Colonic mucosa (tissue), 4 donors: ENCODE measurements at regions not wholly inside any gene's neighbourhood (a gene's known extent, or its start where the extent isn't known, plus 50 kb on each side); places are given as distances from the start of the nearest gene placed in this dataset.

Experiments
- DNase-seq: peaks from one replicate; pipeline ENCODE4 v3.0.0-alpha.2; 2020
- H3K27ac ChIP-seq: fragments of 200-600 bp; one replicate; pipeline ENCODE4 v1.8.0; 2021
- H3K27me3 ChIP-seq: fragments of 200-600 bp; one replicate; pipeline ENCODE4 v1.8.0; 2021
- H3K36me3 ChIP-seq: fragments of 200-600 bp; one replicate; pipeline ENCODE4 v1.8.0; 2021
- H3K4me1 ChIP-seq: fragments of 200-600 bp; one replicate; pipeline ENCODE4 v1.8.0; 2021; ENCODE audit warnings: mild to moderate bottlenecking
- H3K4me3 ChIP-seq: fragments of 200-600 bp; one replicate; pipeline ENCODE4 v1.8.0; 2021
- H3K9ac ChIP-seq, 2 donors: one replicate each; pipeline ENCODE4 v1.7.0; 2013; ENCODE audit warnings: control low read depth in 2 of 2, low read depth in 2 of 2, low read length in 2 of 2
- H3K9me3 ChIP-seq: fragments of 200-600 bp; one replicate; pipeline ENCODE4 v1.8.0; 2021
- CTCF ChIP-seq: fragments of 200-600 bp; IDR thresholded peaks from one replicate; pipeline ENCODE4 v1.8.0; 2022; ENCODE audit warnings: antibody characterized with exemption, mild to moderate bottlenecking
- intact Hi-C: fragments of 100-400 bp; cut with DNase I; formaldehyde crosslinking; loops from one replicate; pipeline ENCODE4 v1.14.1; 2022
- donor health status: healthy.
- donor health status: DM: no; HTN: no; CAD: no.
- donor health status: DM: no; HTN: no; CAD: no.

GRCh38 chr6:156087487-156087886, 631.8 kb upstream of the NOX3 start:
- Histone ChIP-seq H3K9ac (no peak overlapping the region), H3K4me1 (no peaks in the 10 kb centered on the region), H3K36me3 (no peaks in the 10 kb centered on the region), H3K27ac (no peak overlapping the region), H3K27me3 (no peaks in the 10 kb centered on the region), H3K9me3 (no peaks in the 10 kb centered on the region), H3K4me3 (no peak overlapping the region)
- DNase-seq, result no peak
- intact Hi-C loops, result no loop called here
- TF ChIP-seq CTCF, result no peak

GRCh38 chr6:156082012-156082411, 626.4 kb upstream of the NOX3 start:
- intact Hi-C loops, result no loop called here
- H3K9me3 ChIP-seq, result no peaks in the 10 kb centered on the region
- H3K27me3 ChIP-seq, result no peaks in the 10 kb centered on the region

GRCh38 chr6:156080371-156080770, 624.7 kb upstream of the NOX3 start:
- intact Hi-C loops, result no loop called here
- Histone ChIP-seq H3K9me3 (no peaks in the 10 kb centered on the region), H3K9ac (no peak overlapping the region), H3K27ac (no peak overlapping the region), H3K36me3 (no peaks in the 10 kb centered on the region), H3K4me3 (no peak overlapping the region), H3K27me3 (no peaks in the 10 kb centered on the region), H3K4me1 (no peaks in the 10 kb centered on the region)
- no peak for DNase-seq
- TF ChIP-seq CTCF, result no peak

More at GRCh38 chr6:156082012-156082411, 626.4 kb upstream of the NOX3 start:
- Histone ChIP-seq H3K4me1 (no peaks in the 10 kb centered on the region), H3K27ac (no peak overlapping the region), H3K4me3 (no peak overlapping the region), H3K9ac (no peak overlapping the region), H3K36me3 (no peaks in the 10 kb centered on the region)
- no peak for TF ChIP-seq CTCF
- no peak for DNase-seq

GRCh38 chr6:156068881-156069280, 613.2 kb upstream of the NOX3 start:
- no peak overlapping the region for H3K4me3 ChIP-seq

GRCh38 chr6:156065849-156066248, 610.2 kb upstream of the NOX3 start:
- no peaks in the 10 kb centered on the region for H3K27me3 ChIP-seq
- no peak overlapping the region for H3K27ac ChIP-seq
- no peaks in the 10 kb centered on the region for H3K9me3 ChIP-seq
- no peaks in the 10 kb centered on the region for H3K4me1 ChIP-seq
- no peak overlapping the region for H3K9ac ChIP-seq
- H3K36me3 ChIP-seq, result no peaks in the 10 kb centered on the region
- H3K4me3 ChIP-seq, result no peak overlapping the region
- no peak for TF ChIP-seq CTCF
- DNase-seq, result no peak
- intact Hi-C loops, result no loop called here

More at GRCh38 chr6:156068881-156069280, 613.2 kb upstream of the NOX3 start:
- Histone ChIP-seq H3K9me3 (no peaks in the 10 kb centered on the region), H3K36me3 (no peaks in the 10 kb centered on the region), H3K4me1 (no peaks in the 10 kb centered on the region), H3K9ac (no peak overlapping the region), H3K27me3 (no peaks in the 10 kb centered on the region), H3K27ac (no peak overlapping the region)
- intact Hi-C loops, result no loop called here
- TF ChIP-seq CTCF, result no peak
- no peak for DNase-seq
